HG03159 (cell line): ENCODE measurements at regions not wholly inside any gene's neighbourhood (a gene's known extent, or its start where the extent isn't known, plus 50 kb on each side); places are given as distances from the start of the nearest gene placed in this dataset.

Source experiments
- ATAC-seq: cut with Tn5 transposase; IDR thresholded peaks from one replicate; pipeline ENCODE4 v1.9.1; 2021; ENCODE audit warnings: mild to moderate bottlenecking, moderate library complexity; ENCODE audit not compliant: unreplicated experiment

DNA sequence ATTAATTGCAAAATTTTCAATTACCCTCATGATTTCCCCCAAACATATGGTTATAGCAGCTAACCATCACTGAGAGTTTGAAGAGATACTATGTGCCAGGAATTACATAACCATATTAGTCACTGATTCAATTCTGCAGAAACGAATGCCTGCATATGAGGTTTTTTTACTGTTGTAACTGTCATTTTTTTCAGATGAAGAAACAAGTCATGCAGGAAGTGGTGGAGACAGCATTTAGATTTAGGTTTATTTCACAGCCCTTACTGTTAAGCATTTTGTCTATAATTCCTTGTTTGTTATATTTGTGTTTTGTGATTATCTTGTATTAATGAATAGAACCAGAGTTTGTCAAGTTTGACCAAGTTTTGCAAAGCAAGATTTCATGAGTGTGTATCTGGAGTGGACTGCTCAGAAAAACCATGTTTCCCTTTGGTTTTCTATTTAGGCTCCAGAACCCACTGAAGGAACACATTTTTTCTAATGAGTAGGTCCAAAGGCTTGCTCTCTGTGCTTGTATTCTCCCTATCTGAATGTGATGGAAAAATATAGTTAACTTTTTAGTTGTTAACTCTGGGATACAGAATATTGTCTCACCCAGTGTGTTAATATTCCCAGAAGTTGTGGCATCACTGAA is 308.5 kb upstream of the ADAMTS5 start:
- no peak for ATAC-seq

DNA sequence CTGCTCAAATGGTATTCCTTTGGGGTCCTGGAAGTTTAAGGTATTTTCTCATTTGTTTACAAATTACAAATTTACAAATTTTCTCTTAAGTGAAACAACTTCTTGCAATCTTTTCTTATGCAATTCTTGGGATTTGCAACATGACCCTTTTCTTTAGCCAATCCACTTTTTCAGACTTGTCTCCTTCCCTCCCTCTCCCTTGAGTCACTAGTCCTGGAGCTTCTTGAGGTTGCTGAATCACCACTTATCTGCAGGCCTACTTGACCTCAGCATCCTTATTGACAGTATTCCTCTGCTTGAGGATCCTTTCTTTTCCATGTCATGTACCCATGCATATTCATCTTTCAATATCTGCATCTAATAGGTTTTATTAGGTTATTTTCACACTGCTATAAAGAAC is 302.8 kb upstream of the ADAMTS5 start:
- no peak for ATAC-seq

DNA sequence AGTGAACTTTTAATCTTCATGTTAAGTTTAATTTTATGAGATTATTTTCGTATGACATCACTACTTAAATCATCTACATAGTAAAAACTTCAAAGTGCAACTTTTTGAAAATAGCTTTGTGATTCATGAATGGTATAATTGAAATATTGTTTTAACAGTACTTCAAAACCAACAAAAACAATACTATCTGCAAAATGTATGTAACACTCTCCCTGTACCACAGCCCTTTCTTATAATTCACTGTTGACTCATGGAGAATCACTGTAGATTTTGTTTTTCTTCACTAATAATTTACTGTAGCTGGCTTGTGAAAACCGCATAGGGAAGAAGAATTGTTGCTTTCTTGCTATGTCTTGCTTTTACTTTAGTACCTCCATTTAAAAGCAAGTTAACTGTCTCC is 301.4 kb upstream of the ADAMTS5 start:
- ATAC-seq = no peak

DNA sequence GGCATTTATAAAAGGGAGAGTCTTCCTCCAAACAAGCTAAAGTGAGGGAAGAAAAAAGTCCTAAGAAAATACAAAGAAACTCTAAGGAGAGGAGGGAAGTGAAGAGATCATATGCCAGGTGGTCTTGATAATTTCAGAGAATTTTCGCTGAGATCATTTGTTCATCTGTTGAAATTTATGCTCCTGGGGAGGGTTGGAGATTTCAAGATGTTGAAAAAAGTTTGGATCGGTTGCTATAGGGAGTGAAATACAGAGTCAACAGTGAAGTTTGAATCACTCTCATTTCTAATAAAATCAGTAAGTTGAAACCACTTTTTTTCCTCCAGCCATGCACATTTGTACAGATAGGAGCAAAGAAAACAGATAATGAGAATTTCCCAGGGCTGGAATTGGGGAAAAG is 299.1 kb upstream of the ADAMTS5 start:
- ATAC-seq = no peak

DNA sequence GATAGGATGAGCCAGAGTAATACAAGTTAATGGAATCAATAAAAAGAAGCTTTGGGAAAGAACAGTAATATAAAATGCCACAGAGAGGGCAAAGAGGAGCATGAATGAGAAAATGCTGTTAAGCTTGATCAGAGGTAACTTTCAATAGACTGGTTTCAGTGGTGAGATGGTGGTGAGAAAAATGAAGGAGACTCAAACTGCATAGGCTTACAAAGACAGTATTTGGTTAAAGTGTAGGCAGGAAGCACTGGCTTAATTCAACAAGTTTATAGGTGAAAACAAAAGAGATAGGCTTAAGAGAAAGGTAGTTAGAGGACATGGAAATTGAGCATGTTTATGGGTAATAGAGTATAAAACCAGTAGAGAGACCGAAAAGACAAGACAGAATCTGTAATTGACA is 298.6 kb upstream of the ADAMTS5 start:
- no peak for ATAC-seq

DNA sequence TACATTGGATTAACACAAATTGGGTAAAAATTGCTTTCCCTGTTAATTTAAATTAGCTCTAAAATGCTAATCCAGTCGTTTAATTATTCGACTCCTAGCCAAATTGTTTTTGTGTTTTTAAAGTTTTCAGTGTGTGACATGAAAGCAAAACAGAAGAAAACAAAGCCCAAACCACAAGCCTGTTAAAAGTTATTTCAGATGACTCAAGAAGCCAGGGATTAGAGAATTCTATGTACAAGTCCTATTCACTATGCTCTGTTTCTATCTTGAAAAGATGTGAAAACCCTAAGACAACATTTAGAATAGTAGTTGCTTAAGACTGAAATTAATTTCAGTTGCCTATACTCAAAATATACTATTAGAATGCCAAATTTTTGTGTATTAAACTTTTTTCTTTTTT is 294.8 kb upstream of the ADAMTS5 start:
- ATAC-seq = no peak

DNA sequence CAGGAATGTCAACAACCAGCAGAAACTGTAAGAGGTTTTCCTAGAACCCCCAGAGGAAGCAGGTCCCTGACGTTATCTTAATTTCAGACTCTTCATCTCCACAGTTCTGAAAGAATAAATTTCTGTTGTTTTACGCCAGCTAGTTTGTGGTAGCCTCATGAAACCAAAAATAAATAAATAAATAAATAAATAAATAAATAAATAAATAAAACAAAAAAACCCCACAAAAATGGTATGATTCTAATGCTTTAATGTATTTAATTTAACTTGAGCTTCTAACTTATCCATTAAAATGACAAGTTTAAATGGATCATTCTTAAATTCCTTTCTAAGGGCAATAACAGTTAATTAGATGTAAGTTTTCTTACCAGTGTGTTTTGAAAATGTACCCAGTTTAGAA is 293.8 kb upstream of the ADAMTS5 start:
- ATAC-seq = no peak

DNA sequence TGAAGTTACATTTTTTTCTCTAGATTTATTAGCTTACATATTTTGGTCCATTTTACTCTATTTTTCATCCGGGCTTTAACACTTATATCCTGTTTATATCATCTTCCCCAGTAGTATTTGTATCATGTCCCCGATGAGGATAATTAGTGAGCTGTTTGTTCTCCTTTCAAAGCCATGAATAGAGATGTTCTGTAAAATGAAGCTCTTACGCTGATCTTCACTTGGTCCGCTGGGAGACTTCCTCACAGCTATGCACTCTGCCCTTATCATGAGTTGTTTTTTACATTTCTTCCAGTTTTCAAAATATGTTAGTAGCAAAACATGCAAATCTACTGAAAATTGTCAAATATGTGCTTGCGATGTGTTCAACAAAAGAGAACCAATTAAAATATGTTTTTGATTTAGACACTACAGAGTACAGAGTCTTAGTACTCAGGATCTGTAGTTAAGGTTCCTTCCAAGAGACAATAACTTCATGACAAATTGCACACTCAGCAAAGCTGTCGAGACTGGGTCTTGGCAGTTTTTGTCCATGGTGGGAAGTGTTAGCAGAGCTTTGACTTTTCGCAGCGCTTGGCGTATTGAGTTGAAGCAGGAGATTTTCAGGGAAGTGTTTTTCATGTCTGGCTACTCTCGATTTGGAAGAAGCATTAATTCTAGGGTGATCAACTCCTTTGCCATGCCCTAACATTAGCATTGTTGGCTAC is 292.0 kb upstream of the ADAMTS5 start:
- no peak for ATAC-seq

DNA sequence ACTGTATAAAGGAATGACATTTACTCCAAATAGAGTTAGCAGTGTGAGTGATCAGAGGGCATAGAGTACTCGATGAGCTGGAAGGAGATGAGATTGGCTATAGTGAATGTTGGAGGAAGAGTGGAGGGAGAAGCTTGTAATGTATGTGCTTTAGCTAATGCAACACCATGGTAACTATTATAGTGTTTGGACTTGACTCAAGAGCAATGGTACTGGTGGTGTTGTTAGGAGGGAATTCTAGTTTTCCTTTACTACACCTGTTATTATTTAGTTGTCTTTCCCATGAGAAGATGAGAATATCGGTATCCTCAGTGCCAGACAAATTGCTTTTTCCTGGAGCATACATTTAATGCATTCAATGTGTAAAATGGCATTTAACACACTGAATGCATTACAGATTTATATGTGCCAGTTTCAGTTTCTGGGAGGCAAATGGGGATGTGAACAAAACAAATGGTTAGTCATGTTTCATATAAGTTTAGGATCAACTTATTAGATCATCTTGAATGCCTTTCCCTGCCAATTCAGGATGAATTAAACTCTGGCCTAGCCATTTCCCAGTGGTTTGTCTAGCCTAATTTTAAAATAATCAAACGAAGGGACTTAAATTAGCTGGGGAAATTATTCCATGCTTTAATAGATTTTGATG is 291.1 kb upstream of the ADAMTS5 start:
- ATAC-seq = no peak

DNA sequence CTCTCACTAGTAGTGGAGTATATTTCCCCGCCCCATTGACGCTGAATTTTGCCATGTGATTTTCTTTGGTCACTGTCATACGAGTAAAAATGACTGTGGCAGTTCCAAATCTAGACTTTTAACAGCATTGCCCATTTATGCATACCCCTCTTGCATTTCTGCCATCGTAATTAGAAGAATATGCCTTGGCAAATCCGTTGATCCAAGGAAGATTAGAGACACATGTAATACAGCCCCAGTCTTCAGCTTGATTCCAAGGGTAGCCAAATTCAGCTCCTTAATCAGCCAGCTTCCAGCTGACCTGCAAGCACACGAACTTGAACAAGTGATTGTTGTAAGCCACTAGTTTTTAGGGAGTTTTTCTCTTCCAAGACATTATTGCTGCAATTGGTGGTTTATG is 290.3 kb upstream of the ADAMTS5 start:
- ATAC-seq = no peak

DNA sequence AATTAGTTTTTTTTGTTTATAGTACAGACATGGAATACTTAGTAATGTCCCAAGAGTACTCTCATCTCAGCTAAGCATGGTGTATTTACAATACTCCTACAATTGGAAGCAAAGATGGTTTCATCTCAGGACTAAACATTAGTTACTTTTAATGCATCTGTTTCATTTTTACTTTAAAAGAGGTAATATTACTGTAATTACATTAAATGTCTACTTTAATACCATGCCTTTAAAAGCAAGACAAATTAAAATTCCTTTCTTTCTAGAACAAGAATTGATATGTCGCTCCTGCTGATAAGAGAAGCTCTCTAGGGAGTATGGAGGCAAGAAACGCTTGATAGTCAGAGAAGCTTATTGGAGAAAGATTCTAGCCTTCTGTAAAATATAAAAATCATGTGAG is 284.9 kb upstream of the ADAMTS5 start:
- no peak for ATAC-seq

DNA sequence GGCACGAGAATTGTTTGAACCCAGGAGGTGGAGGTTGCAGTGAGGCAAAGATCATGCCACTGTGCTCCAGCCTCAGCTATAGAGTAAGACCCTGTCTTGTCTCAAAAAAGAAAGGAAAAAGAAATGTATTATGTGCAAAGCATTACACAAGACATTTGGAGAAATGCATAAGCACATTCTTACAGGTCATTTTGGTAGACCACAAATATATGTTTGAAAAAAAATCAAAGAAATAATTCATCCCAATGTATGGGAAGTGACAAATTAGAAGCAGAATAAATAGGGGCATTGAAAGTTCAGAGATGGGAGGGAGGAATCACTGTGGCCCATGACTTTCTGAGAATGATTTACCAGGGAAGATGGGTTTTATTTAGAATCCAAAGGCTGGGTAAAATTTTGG is 283.5 kb upstream of the ADAMTS5 start:
- ATAC-seq = no peak

DNA sequence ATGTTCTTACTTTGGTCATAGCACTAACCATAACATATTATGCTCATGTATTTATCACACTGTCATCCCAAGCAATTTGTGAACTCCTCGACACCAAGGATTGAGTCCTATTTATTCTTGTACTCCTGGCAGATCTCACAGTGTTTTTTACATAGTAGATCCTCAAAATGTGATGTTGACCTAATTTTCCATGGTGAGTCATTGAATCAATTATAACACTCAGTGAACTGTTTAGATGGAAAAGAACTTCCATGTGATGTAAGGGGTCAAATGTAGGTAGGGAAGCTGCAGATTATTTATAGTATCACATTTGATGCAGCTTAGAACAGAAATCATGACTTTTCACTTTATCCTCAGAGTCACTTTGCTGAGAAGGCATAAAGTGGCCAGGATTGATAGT is 281.9 kb upstream of the ADAMTS5 start:
- ATAC-seq = no peak

DNA sequence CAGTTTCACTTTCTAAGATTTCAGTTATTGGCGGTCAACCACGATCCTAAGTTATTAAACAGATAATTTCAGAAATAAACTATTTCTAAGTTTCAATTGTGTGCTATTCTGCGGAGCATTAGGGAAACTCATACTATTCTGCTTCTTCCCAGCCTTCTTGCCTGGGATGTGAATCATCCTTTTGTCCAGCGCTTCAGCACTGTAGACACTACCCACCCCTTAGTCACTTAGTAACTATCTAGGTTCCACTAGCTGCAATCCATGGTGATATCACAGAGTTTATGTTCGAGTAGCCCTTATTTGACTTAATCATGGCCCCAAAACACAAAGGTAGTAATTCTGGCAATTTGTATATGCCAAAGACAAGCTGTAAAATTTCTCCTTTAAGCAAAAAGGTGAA is 279.9 kb upstream of the ADAMTS5 start:
- ATAC-seq = no peak

DNA sequence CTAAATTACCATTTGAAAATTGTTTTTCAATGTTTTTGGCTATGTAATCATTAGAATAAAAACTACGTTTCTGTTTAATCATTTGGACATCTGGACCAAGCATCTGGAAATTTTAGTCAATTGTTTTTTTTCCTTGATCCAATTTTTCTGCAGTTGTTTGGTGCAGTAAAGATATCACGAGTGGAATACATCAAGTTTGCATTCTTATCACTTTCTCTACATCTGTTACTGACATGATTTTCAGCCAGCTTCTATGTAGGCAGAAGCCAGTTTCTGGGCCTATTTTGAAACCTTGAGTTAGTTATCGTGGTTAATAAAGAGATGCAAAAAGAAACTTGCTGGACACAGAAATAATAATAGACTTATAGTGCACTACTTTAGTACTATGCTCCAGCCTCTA is 277.9 kb upstream of the ADAMTS5 start:
- ATAC-seq = no peak

DNA sequence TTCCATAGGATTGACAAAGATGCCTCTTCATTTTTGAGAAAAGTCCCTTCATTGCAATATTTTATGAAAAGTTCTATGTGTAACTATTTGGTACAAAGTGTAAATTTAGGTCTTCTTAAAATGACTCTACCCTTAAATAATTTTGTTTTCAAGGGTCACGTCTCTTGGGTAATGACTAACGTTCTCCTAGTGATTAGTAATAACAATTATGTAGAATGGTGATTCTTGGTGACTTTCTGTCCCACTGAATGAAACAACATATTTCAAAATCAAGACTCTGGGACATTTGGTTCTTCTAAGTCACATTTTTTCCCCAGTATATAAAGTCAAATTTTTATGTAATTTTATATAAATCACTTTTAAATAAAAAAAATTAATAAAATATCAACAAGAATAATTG is 277.5 kb upstream of the ADAMTS5 start:
- ATAC-seq = no peak

DNA sequence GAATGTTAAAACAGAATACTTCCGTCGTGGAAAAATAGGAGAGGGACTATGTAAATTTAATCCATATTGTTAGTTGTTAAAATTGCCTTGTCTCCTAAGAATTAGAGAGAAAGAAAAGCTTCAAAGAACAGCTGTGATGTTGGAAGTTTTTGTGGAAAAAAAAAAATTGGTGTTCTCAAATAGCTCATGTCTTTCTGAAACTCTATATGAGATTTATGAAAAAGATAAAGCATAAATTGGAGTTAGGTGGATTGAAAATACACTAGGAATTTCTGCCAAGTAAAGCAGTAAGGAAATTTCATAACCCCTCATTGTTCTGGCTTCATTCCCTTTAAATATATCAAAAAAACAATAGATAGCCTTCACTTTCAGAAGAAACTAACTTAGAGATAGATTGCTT is 274.0 kb upstream of the ADAMTS5 start:
- no peak for ATAC-seq

DNA sequence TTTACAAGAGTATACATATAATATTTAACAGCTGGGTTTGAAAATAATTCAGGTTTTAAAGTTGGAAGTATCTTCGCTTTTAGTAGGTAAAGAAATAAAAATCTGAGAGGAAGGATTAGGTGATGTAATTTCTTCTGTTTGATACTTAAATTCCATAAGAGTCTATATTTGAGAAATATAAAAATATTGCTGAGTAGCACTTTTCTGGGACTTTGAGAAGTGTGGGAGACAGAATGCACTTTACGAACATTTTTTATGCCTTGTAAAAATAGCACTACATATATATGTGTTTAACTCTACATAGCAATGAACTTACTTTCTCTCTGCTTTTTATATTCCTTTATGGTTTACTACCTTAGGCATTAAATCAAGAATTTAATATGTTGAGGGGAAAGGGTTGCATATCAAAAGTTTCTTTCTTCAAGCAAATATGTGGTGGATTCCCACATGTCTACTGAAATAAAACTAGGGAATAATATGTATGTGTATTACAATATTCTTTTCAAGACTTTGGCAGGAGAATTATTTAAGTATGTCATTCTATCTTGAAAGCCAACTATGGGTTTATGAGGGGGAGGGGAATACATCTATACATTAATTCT is 266.7 kb upstream of the ADAMTS5 start:
- no peak for ATAC-seq

DNA sequence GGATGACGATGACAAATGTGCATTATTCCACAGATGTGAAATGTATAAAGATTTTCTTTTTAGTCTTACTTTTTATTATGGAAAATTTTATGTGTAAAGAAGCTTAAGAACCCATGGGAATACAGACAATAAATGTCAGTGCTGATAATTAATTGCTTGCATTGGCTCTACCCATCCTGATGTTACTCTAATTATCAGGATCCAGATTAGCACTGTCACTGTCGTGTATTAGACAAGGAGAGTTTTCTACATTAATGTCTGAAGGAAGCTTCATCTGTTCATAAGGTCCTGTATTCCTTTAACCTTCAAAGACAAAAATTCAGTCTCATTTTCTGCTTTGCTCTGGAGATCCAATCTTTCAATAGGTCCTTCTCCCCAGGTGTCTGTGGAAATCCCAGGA is 259.1 kb upstream of the ADAMTS5 start:
- no peak for ATAC-seq

DNA sequence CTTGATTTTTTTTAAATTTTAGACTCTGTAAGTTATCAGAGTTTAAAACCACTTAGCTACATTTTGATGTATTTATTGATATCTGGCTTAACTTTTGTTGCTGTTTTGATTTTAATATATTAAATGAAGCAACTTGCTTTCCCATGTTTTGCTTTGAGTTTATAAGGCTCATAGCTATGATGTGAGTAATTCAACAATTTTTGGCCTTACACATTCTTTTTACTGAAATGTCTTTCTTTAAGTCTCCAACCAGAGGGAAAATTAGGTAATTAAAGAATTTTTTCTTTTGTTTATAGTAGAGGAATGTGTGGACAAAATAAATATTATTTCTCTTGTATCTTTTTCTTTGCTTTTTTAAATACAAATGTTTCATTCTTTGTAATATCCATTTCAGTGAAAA is 258.3 kb upstream of the ADAMTS5 start:
- ATAC-seq = no peak

DNA sequence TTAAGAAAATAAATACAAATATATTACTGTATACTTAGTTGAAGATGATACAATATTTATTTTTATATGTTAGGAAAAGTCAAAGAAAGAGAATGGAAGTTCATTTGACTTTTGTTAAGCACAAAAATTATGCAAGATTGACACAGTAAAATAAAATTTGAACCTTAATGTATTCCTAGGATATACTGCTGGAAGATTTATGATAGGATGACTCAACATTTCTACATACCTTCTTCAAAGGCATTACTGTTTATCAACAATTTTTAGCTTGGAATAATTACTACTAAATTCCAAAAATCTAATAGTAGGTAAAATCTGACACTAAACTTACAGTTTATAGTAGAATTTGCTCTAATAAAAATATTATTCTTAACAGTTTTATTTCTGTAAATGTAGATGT is 257.3 kb upstream of the ADAMTS5 start:
- no peak for ATAC-seq

DNA sequence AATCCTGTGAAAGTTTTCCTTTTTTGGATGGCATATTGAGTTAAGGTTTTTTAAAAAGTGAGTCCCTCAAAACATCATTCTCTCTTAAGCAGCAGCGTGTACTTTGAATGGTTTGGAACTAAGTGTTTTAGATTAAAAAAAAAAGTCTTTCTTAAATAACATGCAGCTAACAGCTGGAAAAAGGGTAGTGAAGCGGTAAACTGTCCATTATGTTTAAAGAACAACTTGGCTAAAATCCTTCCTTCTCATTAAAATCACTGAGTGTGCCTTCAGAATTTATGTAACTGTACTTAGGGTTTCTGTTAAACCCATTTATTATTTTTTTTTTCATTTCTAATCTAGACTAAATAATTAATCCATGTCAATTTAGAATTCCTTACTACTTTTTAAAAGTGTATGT is 254.2 kb upstream of the ADAMTS5 start:
- no peak for ATAC-seq
